ENCODE measurements at regions not wholly inside any gene's neighbourhood (a gene's known extent, or its start where the extent isn't known, plus 50 kb on each side); places are given as distances from the start of the nearest gene placed in this dataset.

- no peak overlapping the region for H2BK5ac ChIP-seq (ENCODE audit: low read length)
- no CpG with 5 or more reads among the region's 2 CpGs for WGBS (ENCODE audit: extremely low coverage, insufficient coverage, low lambda C conversion rate)
- no peak overlapping the region for H3K23ac ChIP-seq (ENCODE audit: low read length)
- H4K8ac ChIP-seq (ENCODE audit: low read depth, low read length), result no peak overlapping the region
- no peaks in the 10 kb centered on the region for H3K4me1 ChIP-seq (ENCODE audit: control insufficient read depth, low read depth, low read length)
- H2BK120ac ChIP-seq (ENCODE audit: low read depth, low read length), result no peak overlapping the region
- H2BK15ac ChIP-seq (replicated peaks; ENCODE audit: low read depth), result no peak overlapping the region
- no peak overlapping the region for H2AK5ac ChIP-seq (ENCODE audit: low read length)
- no peak overlapping the region for H3K56ac ChIP-seq (ENCODE audit: low read length)
- no peak overlapping the region for H3K4me2 ChIP-seq (ENCODE audit: low read length)
- no peaks in the 10 kb centered on the region for H3K27me3 ChIP-seq (ENCODE audit: insufficient read depth, low read length, poor library complexity)
- H3K79me2 ChIP-seq (ENCODE audit: control insufficient read depth, insufficient read depth, low read length), result no peaks in the 10 kb centered on the region
- H3K27ac ChIP-seq (ENCODE audit: low read depth, low read length), result no peak overlapping the region
- no peaks in the 10 kb centered on the region for H3K79me1 ChIP-seq (ENCODE audit: low read length)
- no peak overlapping the region for H3K4me3 ChIP-seq (ENCODE audit: low read length)
- H3K4ac ChIP-seq (ENCODE audit: low read depth, low read length), result no peak overlapping the region
- H3K18ac ChIP-seq (ENCODE audit: low read length), result no peak overlapping the region
- H4K5ac ChIP-seq (ENCODE audit: low read length), result no peak overlapping the region
- H3K9ac ChIP-seq (ENCODE audit: low read length), result no peak overlapping the region
- no peaks in the 10 kb centered on the region for H3K36me3 ChIP-seq (ENCODE audit: control insufficient read depth, insufficient read depth, low read length)
- DNase-seq, result no peak
These were observed 57.7 kb upstream of the TRPC3 start for GRCh38 chr4:122009524-122009923.

GRCh38 chr4:122007016-122007415, 55.2 kb upstream of the TRPC3 start:
- Histone ChIP-seq H3K4me2 (ENCODE audit: low read length) (no peak overlapping the region), H3K56ac (ENCODE audit: low read length) (no peak overlapping the region), H3K27ac (ENCODE audit: low read depth, low read length) (no peak overlapping the region), H3K4ac (ENCODE audit: low read depth, low read length) (no peak overlapping the region), H2BK120ac (ENCODE audit: low read depth, low read length) (no peak overlapping the region), H4K8ac (ENCODE audit: low read depth, low read length) (no peak overlapping the region), H3K36me3 (ENCODE audit: control insufficient read depth, insufficient read depth, low read length) (no peaks in the 10 kb centered on the region), H3K4me1 (ENCODE audit: control insufficient read depth, low read depth, low read length) (no peaks in the 10 kb centered on the region), H3K79me1 (ENCODE audit: low read length) (no peaks in the 10 kb centered on the region), H4K5ac (ENCODE audit: low read length) (no peak overlapping the region), H2BK5ac (ENCODE audit: low read length) (no peak overlapping the region), H3K79me2 (ENCODE audit: control insufficient read depth, insufficient read depth, low read length) (no peaks in the 10 kb centered on the region), H3K23ac (ENCODE audit: low read length) (no peak overlapping the region), H3K4me3 (ENCODE audit: low read length) (no peak overlapping the region), H2BK15ac (replicated peaks; ENCODE audit: low read depth) (no peak overlapping the region), H2AK5ac (ENCODE audit: low read length) (no peak overlapping the region), H3K27me3 (ENCODE audit: insufficient read depth, low read length, poor library complexity) (no peaks in the 10 kb centered on the region), H3K18ac (ENCODE audit: low read length) (no peak overlapping the region), H3K9ac (ENCODE audit: low read length) (no peak overlapping the region)
- DNase-seq, result no peak
- whole genome bisulfite sequencing (ENCODE audit: extremely low coverage, insufficient coverage, low lambda C conversion rate), result no CpG with 5 or more reads among the region's 1 CpG

DNA sequence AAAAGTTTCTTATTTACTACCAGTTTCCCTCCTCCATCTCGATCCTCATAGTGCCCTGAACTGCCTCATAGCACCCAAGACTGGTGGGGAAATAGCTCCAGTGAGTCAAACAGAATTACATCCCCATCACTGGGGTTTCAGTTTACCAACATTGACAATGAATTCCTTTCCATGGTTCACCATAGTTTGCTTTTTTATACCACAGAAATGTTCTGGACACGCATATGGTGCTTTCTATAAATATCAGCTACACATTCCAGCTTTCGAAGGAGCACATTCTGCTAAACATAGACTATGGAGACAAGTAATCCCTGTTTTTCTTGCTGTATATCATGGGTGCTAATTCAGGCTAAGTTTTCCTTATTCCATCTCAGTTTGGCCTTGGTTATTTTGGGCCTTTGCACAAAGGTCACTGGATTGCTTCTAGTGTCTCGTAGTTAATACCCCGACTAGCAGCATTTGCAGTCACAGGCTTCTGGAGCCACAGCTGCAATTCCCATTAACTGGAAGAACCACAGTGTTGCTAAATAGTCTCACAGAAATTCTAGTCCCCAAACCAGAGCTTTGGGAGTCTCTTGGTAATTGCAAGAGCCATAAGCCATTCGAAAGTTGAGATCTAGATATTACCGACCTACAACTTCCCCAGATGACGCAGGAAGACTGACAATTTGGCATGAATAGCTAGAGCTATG, 53.4 kb upstream of the TRPC3 start:
- no peaks in the 10 kb centered on the region for H3K36me3 ChIP-seq (ENCODE audit: control insufficient read depth, insufficient read depth, low read length)
- no peak overlapping the region for H3K23ac ChIP-seq (ENCODE audit: low read length)
- no peak overlapping the region for H4K8ac ChIP-seq (ENCODE audit: low read depth, low read length)
- H4K5ac ChIP-seq (ENCODE audit: low read length), result no peak overlapping the region
- no peak overlapping the region for H2BK15ac ChIP-seq (replicated peaks; ENCODE audit: low read depth)
- no peaks in the 10 kb centered on the region for H3K27me3 ChIP-seq (ENCODE audit: insufficient read depth, low read length, poor library complexity)
- H2AK5ac ChIP-seq (ENCODE audit: low read length), result no peak overlapping the region
- no peak for DNase-seq
- H2BK120ac ChIP-seq (ENCODE audit: low read depth, low read length), result no peak overlapping the region
- no peaks in the 10 kb centered on the region for H3K79me2 ChIP-seq (ENCODE audit: control insufficient read depth, insufficient read depth, low read length)
- no peak overlapping the region for H3K9ac ChIP-seq (ENCODE audit: low read length)
- no peak overlapping the region for H3K18ac ChIP-seq (ENCODE audit: low read length)
- no peak overlapping the region for H2BK5ac ChIP-seq (ENCODE audit: low read length)
- no peak overlapping the region for H3K4me2 ChIP-seq (ENCODE audit: low read length)
- H3K56ac ChIP-seq (ENCODE audit: low read length), result no peak overlapping the region
- no peak overlapping the region for H3K4me3 ChIP-seq (ENCODE audit: low read length)
- H3K4me1 ChIP-seq (ENCODE audit: control insufficient read depth, low read depth, low read length), result no peaks in the 10 kb centered on the region
- no CpG with 5 or more reads among the region's 8 CpGs for whole genome bisulfite sequencing (ENCODE audit: extremely low coverage, insufficient coverage, low lambda C conversion rate)
- H3K27ac ChIP-seq (ENCODE audit: low read depth, low read length), result no peak overlapping the region
- H3K79me1 ChIP-seq (ENCODE audit: low read length), result no peaks in the 10 kb centered on the region
- no peak overlapping the region for H3K4ac ChIP-seq (ENCODE audit: low read depth, low read length)

DNA sequence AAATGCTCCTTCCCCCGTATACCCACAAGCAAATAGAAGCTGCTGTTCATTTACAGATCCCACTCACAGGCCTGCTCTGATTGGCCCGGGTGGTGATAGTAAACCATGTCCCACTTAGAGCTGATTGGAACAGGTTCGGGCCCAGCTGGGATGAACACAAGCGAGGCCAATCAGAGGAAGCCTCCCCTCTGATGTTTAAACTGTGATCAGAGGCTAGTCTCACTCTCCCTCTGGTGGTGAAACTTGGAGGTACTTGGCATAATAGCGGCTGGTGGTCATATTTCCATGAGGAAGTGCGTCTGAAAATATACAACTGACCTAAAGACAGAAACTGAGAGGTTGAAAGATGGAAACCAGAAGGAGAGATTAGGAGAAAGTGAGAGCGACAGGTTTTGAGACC, 51.5 kb upstream of the TRPC3 start:
- Histone ChIP-seq H3K18ac (ENCODE audit: low read length) (no peak overlapping the region), H3K23ac (ENCODE audit: low read length) (no peak overlapping the region)

More for the DNA sequence above, 51.5 kb upstream of the TRPC3 start:
- no peak overlapping the region for H4K5ac ChIP-seq (ENCODE audit: low read length)
- no peak overlapping the region for H2AK5ac ChIP-seq (ENCODE audit: low read length)
- H3K27ac ChIP-seq (ENCODE audit: low read depth, low read length), result no peak overlapping the region
- H3K36me3 ChIP-seq (ENCODE audit: control insufficient read depth, insufficient read depth, low read length), result no peaks in the 10 kb centered on the region
- no peak overlapping the region for H3K4me2 ChIP-seq (ENCODE audit: low read length)
- H3K56ac ChIP-seq (ENCODE audit: low read length), result no peak overlapping the region
- no peaks in the 10 kb centered on the region for H3K79me1 ChIP-seq (ENCODE audit: low read length)
- WGBS (ENCODE audit: extremely low coverage, insufficient coverage, low lambda C conversion rate), result no CpG with 5 or more reads among the region's 7 CpGs
- H3K4me3 ChIP-seq (ENCODE audit: low read length), result no peak overlapping the region
- no peak overlapping the region for H2BK15ac ChIP-seq (replicated peaks; ENCODE audit: low read depth)
- H3K4ac ChIP-seq (ENCODE audit: low read depth, low read length), result no peak overlapping the region
- H2BK120ac ChIP-seq (ENCODE audit: low read depth, low read length), result no peak overlapping the region
- no peaks in the 10 kb centered on the region for H3K79me2 ChIP-seq (ENCODE audit: control insufficient read depth, insufficient read depth, low read length)
- no peaks in the 10 kb centered on the region for H3K27me3 ChIP-seq (ENCODE audit: insufficient read depth, low read length, poor library complexity)
- peak; percentile 86 for DNase-seq
- no peak overlapping the region for H3K9ac ChIP-seq (ENCODE audit: low read length)
- H3K4me1 ChIP-seq (ENCODE audit: control insufficient read depth, low read depth, low read length), result no peaks in the 10 kb centered on the region
- no peak overlapping the region for H4K8ac ChIP-seq (ENCODE audit: low read depth, low read length)
- H2BK5ac ChIP-seq (ENCODE audit: low read length), result no peak overlapping the region
